ENCODE measurements at regions not wholly inside any gene's neighbourhood (a gene's known extent, or its start where the extent isn't known, plus 50 kb on each side); places are given as distances from the start of the nearest gene placed in this dataset.

GRCh38 chr1:239678181-239678580 lies 291.8 kb downstream of the CHRM3 start:
- DNase-seq (ENCODE audit: low spot score) (no peak), ATAC-seq (ENCODE audit: low FRiP score) (no peak)
- TF ChIP-seq CTCF (IDR thresholded peaks at IDR 0.05), result no peak

DNA sequence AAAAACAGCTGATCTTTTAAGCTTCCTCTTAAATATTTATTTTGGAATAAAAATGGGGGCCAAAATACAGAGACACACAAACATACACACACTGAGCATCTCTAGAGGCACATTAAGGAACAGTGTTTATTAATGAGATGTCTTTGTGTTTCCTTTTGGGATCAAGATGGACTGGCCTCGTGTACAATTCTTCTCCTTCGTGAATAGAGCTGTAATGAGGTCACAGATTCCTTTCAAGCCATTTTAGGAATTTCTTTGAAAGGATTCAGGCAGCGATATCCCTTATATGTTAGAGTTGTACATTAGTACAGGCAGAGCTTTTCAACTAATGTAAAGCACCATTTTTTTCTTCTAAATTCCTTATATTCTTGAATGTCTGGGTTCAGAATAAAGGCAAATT lies 295.7 kb downstream of the CHRM3 start:
- TF ChIP-seq CTCF (IDR thresholded peaks at IDR 0.05), result no peak
- ATAC-seq (ENCODE audit: low FRiP score) (no peak), DNase-seq (ENCODE audit: low spot score) (no peak)

GRCh38 chr1:239682960-239683359 lies 296.6 kb downstream of the CHRM3 start:
- ATAC-seq (ENCODE audit: low FRiP score) (no peak), DNase-seq (ENCODE audit: low spot score) (no peak)
- no peak for TF ChIP-seq CTCF (IDR thresholded peaks at IDR 0.05)

DNA sequence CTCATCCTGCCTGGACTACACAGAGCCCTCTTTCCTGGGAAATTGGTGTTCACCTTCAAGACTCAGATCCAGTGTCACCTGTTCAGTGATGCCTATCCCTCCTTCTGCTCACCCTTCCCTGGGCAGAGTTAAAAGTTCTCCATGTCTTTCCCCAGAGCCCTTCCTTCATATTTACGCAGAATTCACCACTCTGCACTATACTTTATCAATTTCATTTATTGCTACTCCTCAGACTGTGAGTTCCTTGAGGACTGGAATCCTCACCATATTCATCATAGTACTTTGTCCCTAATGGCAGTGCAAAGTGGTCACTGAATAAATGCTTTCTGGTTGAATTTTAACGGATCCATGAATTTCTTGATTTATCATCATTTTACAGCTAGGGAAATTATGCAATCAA lies 300.0 kb downstream of the CHRM3 start:
- DNase-seq (ENCODE audit: low spot score) (no peak), ATAC-seq (ENCODE audit: low FRiP score) (no peak)
- TF ChIP-seq CTCF (IDR thresholded peaks at IDR 0.05), result no peak

DNA sequence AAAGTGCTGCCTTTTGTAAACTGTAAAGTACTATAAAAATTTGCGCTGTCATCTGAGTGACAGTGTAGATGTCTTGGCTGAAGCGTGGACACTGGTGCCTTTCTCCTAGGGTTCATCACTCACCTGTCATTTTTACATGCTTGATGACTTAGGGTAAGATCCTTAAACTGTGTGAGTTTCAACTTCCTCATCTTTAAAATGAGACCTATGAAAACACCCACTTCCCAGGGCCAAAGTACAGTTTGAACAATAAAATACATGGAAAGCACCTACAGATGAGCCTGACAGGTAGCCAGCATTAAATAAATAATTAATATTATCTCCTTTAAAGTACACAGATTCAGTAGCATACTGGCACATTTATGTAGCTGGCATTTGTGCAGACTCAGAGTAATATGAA lies 309.9 kb downstream of the CHRM3 start:
- DNase-seq (ENCODE audit: low spot score) (no peak), ATAC-seq (ENCODE audit: low FRiP score) (no peak)
- TF ChIP-seq CTCF (IDR thresholded peaks at IDR 0.05), result no peak

DNA sequence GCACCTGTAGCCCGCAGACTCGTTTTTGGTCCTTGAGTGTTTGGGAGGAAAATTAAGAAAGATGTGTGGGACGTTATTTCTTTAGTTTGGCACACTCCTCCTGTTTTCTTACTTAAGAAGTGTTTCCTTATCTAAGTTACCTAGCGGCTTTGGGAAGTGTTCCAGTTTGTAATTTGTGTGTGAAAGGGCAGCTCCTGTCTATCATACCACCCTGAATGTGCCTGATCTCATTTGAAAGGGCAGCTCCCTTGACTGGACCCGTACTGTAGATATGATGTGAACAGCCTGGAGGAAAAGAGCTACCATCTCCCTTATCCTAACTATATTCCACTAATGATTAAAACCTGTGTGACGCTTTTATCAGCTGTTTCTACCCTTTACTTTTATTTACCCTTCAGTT lies 314.3 kb downstream of the CHRM3 start:
- no peak for TF ChIP-seq CTCF (IDR thresholded peaks at IDR 0.05)
- no peak for ATAC-seq (ENCODE audit: low FRiP score)

GRCh38 chr1:239703075-239703474 lies 316.7 kb downstream of the CHRM3 start:
- ATAC-seq (ENCODE audit: low FRiP score), result no peak
- TF ChIP-seq CTCF (IDR thresholded peaks at IDR 0.05), result no peak
- DNase-seq (ENCODE audit: low spot score), result no peak

More for the DNA sequence above, 314.3 kb downstream of the CHRM3 start:
- no peak for DNase-seq (ENCODE audit: low spot score)

Measured in omental fat pad (tissue), 3 donors.